Ascending aorta (tissue), 2 donors: ENCODE measurements at regions not wholly inside any gene's neighbourhood (a gene's known extent, or its start where the extent isn't known, plus 50 kb on each side); places are given as distances from the start of the nearest gene placed in this dataset.
A peak's percentile ranks its signal among the peaks of the same experiment; 100 is the strongest.

Experiments
- DNase-seq, 2 donors: peaks; one replicate each; pipeline ENCODE4 v3.0.0-alpha.2; 2019; ENCODE audit warnings: low spot score in 2 of 2
- H3K27ac ChIP-seq, 2 donors: fragments of 200-600 bp; sonication (generic); one replicate each; pipeline ENCODE4 v1.5.1; 2016 to 2017; ENCODE audit warnings: mild to moderate bottlenecking in 1 of 2
- H3K27me3 ChIP-seq: fragments of 200-600 bp; sonication (generic); one replicate; pipeline ENCODE4 v1.5.1; 2017
- H3K36me3 ChIP-seq, 2 donors: fragments of 200-600 bp; sonication (generic); one replicate each; pipeline ENCODE4 v1.5.1; 2016
- H3K4me1 ChIP-seq, 2 donors: fragments of 200-600 bp; sonication (generic); one replicate each; pipeline ENCODE4 v1.5.1; 2016 to 2017; ENCODE audit warnings: mild to moderate bottlenecking in 1 of 2
- H3K4me3 ChIP-seq, 2 donors: fragments of 200-600 bp; sonication (generic); one replicate each; pipeline ENCODE4 v1.5.1; 2016 to 2017; ENCODE audit warnings: mild to moderate bottlenecking in 1 of 2
- H3K9me3 ChIP-seq, 2 donors: fragments of 200-600 bp; sonication (generic); one replicate each; pipeline ENCODE4 v1.5.1; 2016
- CTCF ChIP-seq, 3 experiments: fragments of 200-600 bp in 2 of 3; fragments of 450-650 bp in 1 of 3; sonication (generic) in 2 of 3; IDR thresholded peaks; one replicate each; pipeline ENCODE4 v1.5.1; 2016 to 2019; ENCODE audit warnings: antibody characterized with exemption in 3 of 3, mild to moderate bottlenecking in 1 of 3, moderate library complexity in 1 of 3
- intact Hi-C: fragments of 100-400 bp; cut with DNase I; formaldehyde crosslinking; loops from one replicate; pipeline ENCODE4 v1.15.1; 2023

- Histone ChIP-seq H3K27me3 (no peaks in the 10 kb centered on the region), H3K27ac (no peak overlapping the region), H3K4me1 (no peaks in the 10 kb centered on the region), H3K9me3 (no peaks in the 10 kb centered on the region), H3K4me3 (no peak overlapping the region), H3K36me3 (no peaks in the 10 kb centered on the region)
- no peak for TF ChIP-seq CTCF (IDR thresholded peaks at IDR 0.05)
- intact Hi-C loops, result no loop called here
- DNase-seq, result peak in 1 of 2 donors; percentile 48
Measured at GRCh38 chr5:1736889-1737711, 62.5 kb downstream of the MRPL36 start.

- Histone ChIP-seq H3K9me3 (no peaks in the 10 kb centered on the region), H3K4me1 (no peaks in the 10 kb centered on the region), H3K27me3 (no peaks in the 10 kb centered on the region), H3K36me3 (no peaks in the 10 kb centered on the region), H3K27ac (no peak overlapping the region), H3K4me3 (no peak overlapping the region)
- no peak for TF ChIP-seq CTCF (IDR thresholded peaks at IDR 0.05)
- intact Hi-C loops, result no loop called here
- DNase-seq, result peak in 1 of 2 donors; percentile 12
Measured at GRCh38 chr5:1736065-1736464, 63.6 kb downstream of the MRPL36 start.

- TF ChIP-seq CTCF (IDR thresholded peaks at IDR 0.05), result no peak
- Histone ChIP-seq H3K4me1 (no peaks in the 10 kb centered on the region), H3K9me3 (no peaks in the 10 kb centered on the region), H3K27me3 (no peaks in the 10 kb centered on the region), H3K36me3 (no peaks in the 10 kb centered on the region), H3K4me3 (no peak overlapping the region), H3K27ac (no peak overlapping the region)
- peak in 1 of 2 donors; percentile 46 for DNase-seq
- intact Hi-C loops, result no loop called here
Measured at GRCh38 chr5:1735320-1735970, 64.2 kb downstream of the MRPL36 start.

GRCh38 chr5:1734908-1735289 is 64.7 kb downstream of the MRPL36 start:
- no peaks in the 10 kb centered on the region for H3K36me3 ChIP-seq
- intact Hi-C loops, result no loop called here
- DNase-seq, result no peak
- H3K4me1 ChIP-seq, result no peaks in the 10 kb centered on the region
- H3K27me3 ChIP-seq, result no peaks in the 10 kb centered on the region
- H3K4me3 ChIP-seq, result no peak overlapping the region
- H3K9me3 ChIP-seq, result no peaks in the 10 kb centered on the region
- no peak for TF ChIP-seq CTCF (IDR thresholded peaks at IDR 0.05)
- no peak overlapping the region for H3K27ac ChIP-seq

GRCh38 chr5:1734271-1734907 is 65.2 kb downstream of the MRPL36 start:
- H3K4me1 ChIP-seq, result no peaks in the 10 kb centered on the region
- no peaks in the 10 kb centered on the region for H3K36me3 ChIP-seq
- intact Hi-C loops, result no loop called here
- no peaks in the 10 kb centered on the region for H3K9me3 ChIP-seq
- no peaks in the 10 kb centered on the region for H3K27me3 ChIP-seq
- no peak overlapping the region for H3K4me3 ChIP-seq
- no peak overlapping the region for H3K27ac ChIP-seq
- peak in 1 of 2 donors; percentile 35 for DNase-seq
- TF ChIP-seq CTCF (IDR thresholded peaks at IDR 0.05), result no peak
